ENCODE measurements at regions not wholly inside any gene's neighbourhood (a gene's known extent, or its start where the extent isn't known, plus 50 kb on each side); places are given as distances from the start of the nearest gene placed in this dataset.

DNA sequence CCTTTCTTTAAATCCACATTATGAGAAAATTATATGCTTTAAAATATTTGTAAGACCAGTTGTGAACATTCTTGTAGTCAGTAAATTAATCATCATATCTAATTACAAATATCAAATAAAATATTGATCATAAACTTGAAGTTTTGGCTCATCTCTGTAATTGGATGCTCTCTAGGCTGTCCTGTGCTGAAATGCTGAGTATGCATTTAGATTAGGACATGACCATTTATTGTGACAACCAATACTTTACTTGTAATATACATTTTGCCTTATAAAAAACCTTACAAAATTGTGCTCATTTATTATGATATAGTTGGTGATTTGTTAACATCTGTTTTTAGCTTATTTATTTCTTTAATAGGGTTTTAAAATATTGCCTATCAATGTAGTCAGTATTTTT lies 116.1 kb upstream of the DOCK10 start:
- Histone ChIP-seq H3K9me3 (replicated peaks in 1 of 3) (no peaks in the 10 kb centered on the region), H3K4me3 (no peak overlapping the region), H3K36me3 (replicated peaks in 1 of 2) (no peaks in the 10 kb centered on the region), H3K27me3 (no peaks in the 10 kb centered on the region), H3K27ac (no peak overlapping the region), H3K4me1 (replicated peaks in 1 of 2) (no peaks in the 10 kb centered on the region)
- DNase-seq = no peak
- intact Hi-C loops (cut with DNase I) = no loop called here
- TF ChIP-seq POLR2A (IDR thresholded peaks at IDR 0.05) (no peak), CTCF (IDR thresholded peaks at IDR 0.05) (no peak)

- Histone ChIP-seq H3K4me1 (replicated peaks in 1 of 2) (no peaks in the 10 kb centered on the region), H3K27me3 (no peaks in the 10 kb centered on the region), H3K4me3 (no peak overlapping the region), H3K9me3 (replicated peaks in 1 of 3) (no peaks in the 10 kb centered on the region), H3K36me3 (replicated peaks in 1 of 2) (no peaks in the 10 kb centered on the region), H3K27ac (no peak overlapping the region)
- no peak for DNase-seq
- TF ChIP-seq POLR2A (IDR thresholded peaks at IDR 0.05) (no peak), CTCF (IDR thresholded peaks at IDR 0.05) (no peak)
- 67 to 86% (median 78%) methylated on average over 4 of the region's 4 CpGs for WGBS, 4 donors
- intact Hi-C loops (cut with DNase I) = no loop called here
Measured at GRCh38 chr2:225156853-225157451, 114.7 kb upstream of the DOCK10 start.

DNA sequence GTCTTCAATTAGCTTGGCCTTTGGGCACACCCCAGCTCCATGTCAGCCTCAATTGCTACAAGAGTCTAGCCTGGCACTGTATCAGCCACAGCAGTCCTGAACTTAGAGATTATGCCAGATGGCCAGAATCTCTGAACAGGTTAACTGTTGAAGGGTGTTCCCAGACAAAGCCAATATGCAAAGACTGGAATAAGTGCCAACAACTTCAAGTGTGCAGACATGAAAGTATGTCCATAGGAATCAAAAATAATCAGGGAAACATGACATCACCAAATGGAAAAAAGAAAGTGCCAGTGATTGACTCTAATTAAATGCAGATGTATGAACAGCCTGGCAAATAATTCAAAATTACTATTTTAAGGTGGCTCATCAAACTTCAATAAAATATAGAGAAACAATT lies 98.5 kb upstream of the DOCK10 start:
- H3K27ac ChIP-seq = no peak overlapping the region
- no peak overlapping the region for H3K4me3 ChIP-seq
- H3K36me3 ChIP-seq (replicated peaks in 1 of 2) = no peaks in the 10 kb centered on the region
- intact Hi-C loops (cut with DNase I) = no loop called here
- TF ChIP-seq CTCF (IDR thresholded peaks at IDR 0.05) (no peak), POLR2A (IDR thresholded peaks at IDR 0.05) (no peak)
- DNase-seq = no peak
- H3K4me1 ChIP-seq (replicated peaks in 1 of 2) = no peaks in the 10 kb centered on the region
- no peaks in the 10 kb centered on the region for H3K27me3 ChIP-seq
- H3K9me3 ChIP-seq (replicated peaks in 1 of 3) = no peaks in the 10 kb centered on the region

DNA sequence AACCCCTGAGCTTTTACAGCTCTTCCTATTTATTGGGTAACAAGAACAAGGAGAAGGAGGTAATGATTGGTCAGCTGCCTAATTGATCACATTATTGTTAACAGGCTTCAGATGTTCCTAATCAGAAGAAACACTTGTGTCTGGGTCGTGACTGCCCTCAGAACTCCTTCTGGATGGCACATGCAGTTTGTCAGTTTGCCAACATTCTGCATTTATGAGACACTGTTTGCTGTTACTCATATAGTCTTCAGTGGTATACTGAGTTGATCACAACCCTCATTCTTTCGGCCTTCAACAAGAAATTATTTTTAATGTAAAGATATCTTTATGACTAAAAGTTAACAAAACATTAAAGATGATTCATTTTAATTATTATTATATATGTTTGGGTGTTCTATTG lies 95.7 kb upstream of the DOCK10 start:
- 45 to 72% (median 63%) methylated on average over 2 of the region's 2 CpGs for WGBS, 4 donors
- Histone ChIP-seq H3K9me3 (replicated peaks in 1 of 3) (no peaks in the 10 kb centered on the region), H3K27ac (no peak overlapping the region), H3K4me1 (replicated peaks in 1 of 2) (no peaks in the 10 kb centered on the region), H3K4me3 (no peak overlapping the region), H3K27me3 (no peaks in the 10 kb centered on the region), H3K36me3 (replicated peaks in 1 of 2) (no peaks in the 10 kb centered on the region)
- intact Hi-C loops (cut with DNase I) = no loop called here
- no peak for DNase-seq
- TF ChIP-seq CTCF (IDR thresholded peaks at IDR 0.05) (no peak), POLR2A (IDR thresholded peaks at IDR 0.05) (no peak)

All from adrenal gland (tissue), 9 donors.